Thyroid gland (tissue), 4 donors: ENCODE measurements at regions not wholly inside any gene's neighbourhood (a gene's known extent, or its start where the extent isn't known, plus 50 kb on each side); places are given as distances from the start of the nearest gene placed in this dataset.

Experiments used
- DNase-seq, 2 donors: peaks; one replicate each; pipeline ENCODE4 v3.0.0-alpha.2; 2019
- H3K27ac ChIP-seq, 3 donors: fragments of 200-600 bp; sonication (generic); 1 replicate in 2 of 3; 2 replicates in 1 of 3; pipeline ENCODE4 v1.5.1; 2016 to 2019; ENCODE audit warnings: mild to moderate bottlenecking in 1 of 3, moderate library complexity in 1 of 3
- H3K27me3 ChIP-seq: fragments of 200-600 bp; sonication (generic); one replicate; pipeline ENCODE4 v1.5.1; 2019
- H3K36me3 ChIP-seq, 2 donors: fragments of 200-600 bp; sonication (generic); one replicate each; pipeline ENCODE4 v1.5.1; 2016 to 2019
- H3K4me1 ChIP-seq, 2 donors: fragments of 200-600 bp; sonication (generic); one replicate each; pipeline ENCODE4 v1.5.1; 2017 to 2019
- H3K4me3 ChIP-seq, 3 donors: fragments of 200-600 bp; sonication (generic); replicated peaks in 1 of 3; 1 replicate in 2 of 3; 2 replicates in 1 of 3; pipeline ENCODE4 v1.5.1; 2016; ENCODE audit warnings: mild to moderate bottlenecking in 1 of 3
- H3K9me3 ChIP-seq: fragments of 200-600 bp; sonication (generic); one replicate; pipeline ENCODE4 v1.5.1; 2017
- CTCF ChIP-seq, 6 experiments: fragments of 200-600 bp in 3 of 6; fragments of 450-650 bp in 3 of 6; sonication (generic) in 3 of 6; IDR thresholded peaks; one replicate each; pipeline ENCODE4 v1.5.1; 2016 to 2019; ENCODE audit warnings: antibody characterized with exemption in 6 of 6, mild to moderate bottlenecking in 2 of 6, inconsistent platforms in 1 of 6, moderate library complexity in 1 of 6
- POLR2A ChIP-seq, 2 donors: fragments of 450-650 bp; IDR thresholded peaks; one replicate each; pipeline ENCODE4 v1.6.1; 2017; ENCODE audit warnings: antibody characterized with exemption in 2 of 2, mild to moderate bottlenecking in 2 of 2, moderate library complexity in 1 of 2
- WGBS, 2 donors: methylation state at CpG; one replicate each; pipeline ENCODE4 v1.1.5; 2017; 5-methylcytosine and 5-hydroxymethylcytosine counted together
- intact Hi-C: fragments of 100-400 bp; cut with DNase I; formaldehyde crosslinking; loops from one replicate; pipeline ENCODE4 v1.15.1; 2023

- H3K4me3 ChIP-seq = no peak overlapping the region
- no peaks in the 10 kb centered on the region for H3K36me3 ChIP-seq
- intact Hi-C loops = no loop called here
- H3K27ac ChIP-seq = no peak overlapping the region
- H3K4me1 ChIP-seq = no peaks in the 10 kb centered on the region
- WGBS, 2 donors = 42 to 43% methylated on average over 8 of the region's 8 CpGs
- H3K27me3 ChIP-seq = no peaks in the 10 kb centered on the region
- no peaks in the 10 kb centered on the region for H3K9me3 ChIP-seq
- no peak for TF ChIP-seq CTCF (IDR thresholded peaks at IDR 0.05)
- TF ChIP-seq POLR2A (IDR thresholded peaks at IDR 0.05) = no peak
- DNase-seq = no peak
These were observed 633.0 kb downstream of the TBC1D22A start for GRCh38 chr22:47395481-47395880.

DNA sequence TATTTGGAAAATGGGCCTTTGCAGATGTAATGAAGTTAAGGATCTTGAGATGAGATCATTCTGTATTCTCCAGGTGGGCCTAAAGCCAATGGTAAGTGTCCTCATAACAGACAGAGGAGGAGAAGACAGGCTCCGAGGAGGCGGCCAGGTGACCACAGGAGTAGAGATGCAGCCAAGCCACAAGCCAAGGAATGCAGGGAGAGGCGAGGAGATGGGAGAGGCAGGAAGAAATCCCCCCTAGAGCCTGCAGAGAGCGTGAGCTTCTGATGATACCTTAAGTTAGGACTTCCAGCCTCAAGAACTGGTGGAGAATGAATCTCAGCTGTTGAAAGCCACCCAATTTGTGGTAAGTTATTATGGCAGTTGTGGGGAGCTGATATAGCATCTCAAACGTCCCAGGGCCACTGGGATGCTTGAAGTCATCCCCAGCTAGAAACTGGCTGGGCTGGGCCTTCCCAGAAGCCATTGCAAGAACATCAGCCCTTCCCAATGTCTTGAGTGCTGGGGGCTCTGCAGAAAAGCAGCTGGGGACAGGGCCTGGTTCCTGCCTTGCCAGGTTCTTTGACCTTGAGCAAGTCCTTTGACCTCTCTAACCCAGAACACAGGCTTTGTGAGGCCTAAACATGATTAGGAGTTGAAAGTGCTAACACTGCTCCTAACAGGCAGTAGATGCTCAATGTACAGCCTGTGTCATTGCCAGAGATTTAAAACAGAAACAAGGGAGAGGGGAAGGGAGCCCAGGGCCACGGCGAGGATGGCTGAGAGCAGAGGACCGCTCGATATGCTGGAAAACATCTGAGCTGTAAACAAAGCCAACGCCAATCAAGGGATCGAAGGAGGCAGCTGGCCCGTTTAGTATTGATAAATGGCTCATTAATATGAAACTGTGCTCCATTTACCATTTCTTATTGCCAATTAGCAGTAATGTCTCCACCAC, 632.3 kb downstream of the TBC1D22A start:
- H3K4me1 ChIP-seq = no peaks in the 10 kb centered on the region
- H3K36me3 ChIP-seq = no peaks in the 10 kb centered on the region
- H3K9me3 ChIP-seq = no peaks in the 10 kb centered on the region
- no peaks in the 10 kb centered on the region for H3K27me3 ChIP-seq
- H3K4me3 ChIP-seq = no peak overlapping the region
- WGBS, 2 donors = 83 to 90% methylated on average over 12 of the region's 12 CpGs
- intact Hi-C loops = no loop called here
- no peak for DNase-seq
- TF ChIP-seq POLR2A (IDR thresholded peaks at IDR 0.05) (no peak), CTCF (IDR thresholded peaks at IDR 0.05) (no peak)
- no peak overlapping the region for H3K27ac ChIP-seq

DNA sequence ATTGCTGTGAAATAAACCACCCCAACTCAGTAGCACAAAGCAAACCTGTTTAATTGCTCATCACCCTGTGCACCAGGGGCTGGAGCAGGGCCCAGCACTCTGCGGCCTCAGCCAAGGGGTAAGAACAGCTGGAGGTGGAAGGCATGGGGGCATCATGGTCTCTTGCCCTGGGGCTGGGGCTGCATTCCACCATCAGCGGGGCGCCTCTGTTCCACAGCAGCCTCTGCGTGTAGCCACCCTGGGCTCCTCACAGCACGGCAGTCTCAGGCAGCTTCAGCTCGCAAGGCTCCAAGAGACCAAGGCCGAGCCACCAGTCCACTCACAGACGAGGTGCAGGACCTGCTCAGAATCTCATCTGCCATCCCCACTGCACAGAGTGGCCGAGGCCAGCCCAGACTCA, 630.7 kb downstream of the TBC1D22A start:
- Histone ChIP-seq H3K27ac (no peak overlapping the region), H3K4me3 (no peak overlapping the region), H3K4me1 (no peaks in the 10 kb centered on the region), H3K9me3 (no peaks in the 10 kb centered on the region), H3K27me3 (no peaks in the 10 kb centered on the region), H3K36me3 (no peaks in the 10 kb centered on the region)
- TF ChIP-seq CTCF (IDR thresholded peaks at IDR 0.05) (no peak), POLR2A (IDR thresholded peaks at IDR 0.05) (no peak)
- intact Hi-C loops = no loop called here
- WGBS, 2 donors = 97 to 100% methylated on average over 3 to 8 of the region's 9 CpGs
- DNase-seq = no peak

- Histone ChIP-seq H3K4me1 (no peaks in the 10 kb centered on the region), H3K27me3 (no peaks in the 10 kb centered on the region), H3K9me3 (no peaks in the 10 kb centered on the region), H3K27ac (no peak overlapping the region), H3K36me3 (no peaks in the 10 kb centered on the region), H3K4me3 (no peak overlapping the region)
- no peak for TF ChIP-seq CTCF (IDR thresholded peaks at IDR 0.05)
- TF ChIP-seq POLR2A (IDR thresholded peaks at IDR 0.05) = no peak
- intact Hi-C loops = no loop called here
- no peak for DNase-seq
- WGBS, 2 donors = 85 to 100% methylated on average over 2 to 4 of the region's 8 CpGs
These were observed 630.3 kb downstream of the TBC1D22A start for GRCh38 chr22:47392729-47393128.

DNA sequence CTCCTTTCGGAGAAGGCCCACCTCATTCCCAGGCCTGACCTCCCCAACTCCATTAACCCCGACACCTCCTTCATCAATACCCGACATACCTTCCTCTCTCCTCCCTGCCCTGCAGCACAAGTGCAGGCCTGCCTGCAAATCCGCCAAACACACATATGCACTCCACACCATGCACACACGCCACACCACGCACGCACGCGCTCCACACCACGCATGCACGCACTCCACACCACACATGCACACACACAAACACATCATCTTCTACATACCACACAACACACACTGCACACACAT, 629.6 kb downstream of the TBC1D22A start:
- Histone ChIP-seq H3K36me3 (no peaks in the 10 kb centered on the region), H3K9me3 (no peaks in the 10 kb centered on the region), H3K27ac (no peak overlapping the region), H3K4me1 (no peaks in the 10 kb centered on the region), H3K4me3 (no peak overlapping the region), H3K27me3 (no peaks in the 10 kb centered on the region)
- DNase-seq = no peak
- TF ChIP-seq POLR2A (IDR thresholded peaks at IDR 0.05) (no peak), CTCF (IDR thresholded peaks at IDR 0.05) (no peak)
- 76 to 88% methylated on average over 11 of the region's 11 CpGs for WGBS, 2 donors
- intact Hi-C loops = no loop called here
